ENCODE measurements at regions not wholly inside any gene's neighbourhood (a gene's known extent, or its start where the extent isn't known, plus 50 kb on each side); places are given as distances from the start of the nearest gene placed in this dataset.

DNA sequence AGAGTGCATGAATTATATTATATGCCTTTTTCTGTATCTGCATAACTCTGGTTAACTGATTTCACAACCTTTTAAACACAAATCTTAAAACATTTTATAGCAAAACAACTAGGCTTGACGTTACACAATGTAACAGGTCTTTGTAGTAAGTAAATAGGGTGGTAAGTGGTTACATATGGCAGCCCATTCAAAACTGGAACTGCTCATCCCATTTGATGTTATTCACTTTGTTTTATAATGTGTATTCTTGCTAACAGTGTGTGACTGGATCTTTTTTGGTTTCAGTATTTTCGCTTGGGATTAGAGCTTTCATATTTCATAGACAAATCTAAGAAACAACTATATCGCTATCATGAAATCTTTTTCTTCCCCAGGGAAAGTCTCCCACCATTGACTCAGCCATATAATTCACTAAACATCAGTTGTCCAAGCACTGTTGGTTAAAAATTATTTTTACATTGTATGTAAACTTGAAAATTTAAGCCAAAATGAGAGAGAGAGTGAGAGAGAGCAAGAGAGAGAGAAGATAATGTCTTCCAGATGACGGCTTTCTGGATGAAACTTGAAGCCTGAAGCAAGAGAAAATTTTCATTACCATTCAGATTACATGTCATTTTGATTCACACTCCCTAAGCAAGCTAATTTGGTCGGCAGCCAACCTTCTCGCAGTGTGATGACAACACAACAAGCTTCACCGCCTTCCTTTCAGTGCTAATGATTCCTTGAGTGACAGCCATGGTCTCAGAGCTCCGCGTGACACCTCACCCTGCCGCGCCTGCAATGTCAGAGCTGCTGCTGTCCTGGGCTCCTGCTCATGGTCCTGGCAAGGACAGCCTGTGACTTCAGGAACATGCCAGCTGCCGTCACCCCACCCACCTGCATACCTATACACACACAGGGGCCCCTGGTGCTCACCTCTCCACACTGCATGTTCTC, 946.9 kb upstream of the SOX11 start:
- peaks cover 2% of the 10 kb centered on the region; the same call in 1 of the 2 replicates for H3K9me3 ChIP-seq (ENCODE audit: low read depth, low read length)
- DNase-seq (ENCODE audit: low read depth, low spot score): peak; percentile 68
- H3K9ac ChIP-seq (ENCODE audit: insufficient read length): peak overlapping the region; percentile 75
- H3K4me3 ChIP-seq: peak overlapping the region; percentile 83
- TF ChIP-seq EZH2 (IDR thresholded peaks at IDR 0.05): no peak
- peak; percentile 98 for TF ChIP-seq FOXP2 (optimal IDR thresholded peaks at IDR 0.05; ENCODE audit: control extremely low read depth, extremely low read length, insufficient read depth)
- no peaks in the 10 kb centered on the region for H3K36me3 ChIP-seq (ENCODE audit: insufficient read depth, low read length)
- peak overlapping the region; percentile 100 for H3K27ac ChIP-seq

DNA sequence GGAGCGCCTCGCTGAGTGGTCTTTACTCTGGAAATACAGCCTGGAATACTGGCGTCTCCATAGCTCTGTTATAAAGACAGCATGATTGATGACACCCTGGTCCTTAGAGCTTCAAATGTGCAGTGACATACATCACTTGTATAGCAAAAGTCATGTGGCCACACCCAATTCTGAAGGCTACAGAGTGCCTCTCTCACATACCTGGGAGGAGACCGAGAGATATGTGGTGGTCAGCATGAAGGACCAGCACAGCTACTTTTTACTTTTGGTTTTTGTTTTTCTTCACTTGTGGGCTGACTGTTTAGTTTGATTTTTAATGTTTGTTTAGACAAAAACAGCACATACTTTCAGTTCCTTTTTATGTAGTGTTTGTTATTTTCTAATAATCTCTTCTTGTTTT, 938.5 kb upstream of the SOX11 start:
- H3K4me3 ChIP-seq: no peak overlapping the region
- H3K27ac ChIP-seq: no peak overlapping the region
- no peak for DNase-seq (ENCODE audit: low read depth, low spot score)
- no peaks in the 10 kb centered on the region for H3K36me3 ChIP-seq (ENCODE audit: insufficient read depth, low read length)
- TF ChIP-seq EZH2 (IDR thresholded peaks at IDR 0.05) (no peak), FOXP2 (optimal IDR thresholded peaks at IDR 0.05; ENCODE audit: control extremely low read depth, extremely low read length, insufficient read depth) (no peak), POLR2AphosphoS5 (IDR thresholded peaks at IDR 0.05; ENCODE audit: borderline replicate concordance, low read depth, low read length) (no peak)
- H3K9me3 ChIP-seq (ENCODE audit: low read depth, low read length): no peaks in the 10 kb centered on the region
- no peak overlapping the region for H3K9ac ChIP-seq (ENCODE audit: insufficient read length)

DNA sequence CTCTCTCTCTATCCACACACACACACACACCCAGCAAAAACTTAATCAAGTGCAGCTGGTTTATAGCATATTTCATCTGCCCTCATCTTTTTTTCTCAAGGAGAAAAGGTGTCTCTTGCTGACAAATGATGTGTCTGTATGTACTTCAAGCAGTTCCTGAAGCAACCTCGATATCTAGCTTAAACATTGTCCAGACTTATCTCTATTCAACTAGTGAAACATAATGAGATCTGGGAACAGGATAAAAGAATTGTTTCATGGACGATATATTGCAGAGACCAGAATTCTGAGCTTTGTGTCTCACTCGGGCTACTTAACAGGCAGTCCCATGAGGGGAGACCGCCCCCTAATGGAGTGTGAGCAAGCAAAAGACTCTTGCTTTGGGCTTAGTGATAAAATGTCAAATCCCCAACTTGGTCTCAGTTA, 929.2 kb upstream of the SOX11 start:
- Histone ChIP-seq H3K36me3 (ENCODE audit: insufficient read depth, low read length) (no peaks in the 10 kb centered on the region), H3K4me3 (peak overlapping the region; percentile 65), H3K9ac (ENCODE audit: insufficient read length) (no peak overlapping the region), H3K27ac (peak overlapping the region; percentile 93), H3K9me3 (ENCODE audit: low read depth, low read length) (no peaks in the 10 kb centered on the region)
- TF ChIP-seq FOXP2 (optimal IDR thresholded peaks at IDR 0.05; ENCODE audit: control extremely low read depth, extremely low read length, insufficient read depth): no peak
- no peak for TF ChIP-seq EZH2 (IDR thresholded peaks at IDR 0.05)
- TF ChIP-seq POLR2AphosphoS5 (IDR thresholded peaks at IDR 0.05; ENCODE audit: borderline replicate concordance, low read depth, low read length): no peak
- peak; percentile 70 for DNase-seq (ENCODE audit: low read depth, low spot score)

DNA sequence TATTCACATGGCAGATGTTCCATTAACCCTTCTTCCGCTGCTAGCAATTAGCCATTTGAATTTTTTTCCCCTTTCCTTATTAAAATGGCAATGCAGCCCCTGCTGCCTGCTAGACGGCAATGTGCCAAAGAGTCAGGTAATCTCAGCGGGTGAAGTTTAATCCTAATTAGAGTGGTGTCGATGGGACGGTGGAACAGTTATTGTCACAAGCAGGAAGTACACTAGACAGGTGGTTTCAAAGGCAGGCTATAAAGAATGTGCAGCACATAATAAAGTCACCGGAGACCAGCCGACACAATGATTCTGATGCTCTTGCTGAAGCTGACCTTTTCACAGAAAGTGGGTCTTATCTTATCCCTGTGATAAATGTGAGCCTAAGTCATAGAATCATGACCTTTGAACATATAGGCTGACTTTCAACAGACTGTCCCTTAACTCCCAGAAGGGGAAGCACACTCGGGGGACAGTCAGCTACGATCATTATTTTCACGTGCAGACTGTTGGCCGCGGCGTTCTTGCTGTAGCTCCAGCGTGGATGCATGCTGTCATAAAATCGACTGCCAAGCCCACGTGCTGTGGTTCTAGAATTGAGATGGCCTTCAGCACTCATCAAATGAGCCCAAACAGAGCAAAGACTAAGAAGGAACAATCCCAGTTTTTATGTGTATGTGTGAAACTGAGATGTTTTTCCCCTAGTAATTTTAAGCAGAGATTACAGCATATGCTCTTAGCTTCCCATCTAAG, 926.2 kb upstream of the SOX11 start:
- TF ChIP-seq POLR2AphosphoS5 (IDR thresholded peaks at IDR 0.05; ENCODE audit: borderline replicate concordance, low read depth, low read length): no peak
- TF ChIP-seq FOXP2 (optimal IDR thresholded peaks at IDR 0.05; ENCODE audit: control extremely low read depth, extremely low read length, insufficient read depth): no peak
- no peak for TF ChIP-seq EZH2 (IDR thresholded peaks at IDR 0.05)
- Histone ChIP-seq H3K27ac (no peak overlapping the region), H3K4me3 (no peak overlapping the region), H3K9me3 (ENCODE audit: low read depth, low read length) (no peaks in the 10 kb centered on the region), H3K36me3 (ENCODE audit: insufficient read depth, low read length) (no peaks in the 10 kb centered on the region), H3K9ac (ENCODE audit: insufficient read length) (no peak overlapping the region)
- DNase-seq (ENCODE audit: low read depth, low spot score): no peak

DNA sequence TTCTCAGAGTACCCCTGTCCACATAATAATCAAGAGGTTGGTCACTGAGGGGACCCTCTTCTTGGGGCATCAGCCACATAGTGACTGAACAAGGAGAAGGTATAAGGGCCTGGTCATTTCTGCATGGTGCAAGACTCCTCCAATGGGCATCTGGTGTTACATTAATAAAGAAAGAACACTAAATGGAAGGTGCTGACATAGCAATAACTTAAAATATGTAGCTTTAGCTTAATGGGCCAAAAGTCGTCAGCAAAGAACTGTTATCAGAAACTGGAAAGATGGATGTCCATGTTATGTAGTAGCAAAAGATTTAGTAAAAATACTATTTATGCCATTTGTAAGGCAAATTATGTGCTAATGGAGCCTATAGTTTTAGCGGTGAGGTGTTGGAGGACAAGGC, 916.5 kb upstream of the SOX11 start:
- Histone ChIP-seq H3K36me3 (ENCODE audit: insufficient read depth, low read length) (no peaks in the 10 kb centered on the region), H3K9ac (ENCODE audit: insufficient read length) (no peak overlapping the region), H3K27ac (no peak overlapping the region), H3K9me3 (ENCODE audit: low read depth, low read length) (no peaks in the 10 kb centered on the region), H3K4me3 (no peak overlapping the region)
- TF ChIP-seq FOXP2 (optimal IDR thresholded peaks at IDR 0.05; ENCODE audit: control extremely low read depth, extremely low read length, insufficient read depth) (no peak), POLR2AphosphoS5 (IDR thresholded peaks at IDR 0.05; ENCODE audit: borderline replicate concordance, low read depth, low read length) (no peak), EZH2 (IDR thresholded peaks at IDR 0.05) (no peak)
- DNase-seq (ENCODE audit: low read depth, low spot score): no peak

DNA sequence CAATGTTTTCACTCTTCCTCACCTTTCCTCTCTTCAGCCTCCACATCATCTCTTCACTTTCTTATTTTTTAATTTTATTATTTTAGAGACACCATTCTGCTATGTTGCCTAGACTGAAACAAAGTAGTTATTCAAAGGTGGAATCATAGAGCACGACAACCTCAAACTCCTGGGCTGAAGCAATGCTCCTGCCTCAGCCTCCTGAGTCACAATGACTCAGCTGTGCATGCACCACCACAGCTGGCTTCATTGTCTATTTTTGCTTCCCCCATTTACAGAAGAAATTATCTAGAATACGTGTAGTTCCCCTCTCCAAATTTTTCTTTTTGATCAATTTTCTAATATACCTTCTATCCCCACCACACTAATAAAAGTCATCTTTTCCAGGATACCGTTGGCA, 911.5 kb upstream of the SOX11 start:
- Histone ChIP-seq H3K4me3 (no peak overlapping the region), H3K27ac (no peak overlapping the region), H3K9ac (ENCODE audit: insufficient read length) (no peak overlapping the region), H3K9me3 (ENCODE audit: low read depth, low read length) (no peaks in the 10 kb centered on the region), H3K36me3 (ENCODE audit: insufficient read depth, low read length) (no peaks in the 10 kb centered on the region)
- no peak for TF ChIP-seq FOXP2 (optimal IDR thresholded peaks at IDR 0.05; ENCODE audit: control extremely low read depth, extremely low read length, insufficient read depth)
- TF ChIP-seq POLR2AphosphoS5 (IDR thresholded peaks at IDR 0.05; ENCODE audit: borderline replicate concordance, low read depth, low read length): no peak
- no peak for TF ChIP-seq EZH2 (IDR thresholded peaks at IDR 0.05)
- no peak for DNase-seq (ENCODE audit: low read depth, low spot score)

DNA sequence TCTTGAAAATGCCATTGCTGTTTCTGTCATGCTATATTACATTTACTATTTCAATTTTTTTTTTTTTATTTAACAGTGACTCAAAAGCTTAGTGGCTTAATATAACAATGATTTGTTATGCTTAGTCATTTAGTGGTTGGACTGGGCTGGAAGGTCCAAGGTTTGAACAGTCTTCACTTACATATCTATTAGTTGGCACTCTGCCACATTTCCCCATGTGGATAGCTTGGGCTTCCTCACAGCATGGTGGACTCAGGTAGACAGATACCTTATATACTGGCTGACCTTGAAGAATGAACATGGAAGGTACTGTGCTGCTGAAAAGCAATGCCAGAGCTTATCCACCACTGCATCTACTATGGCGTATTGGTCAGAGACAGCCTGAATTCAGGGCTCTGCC, 909.5 kb upstream of the SOX11 start:
- Histone ChIP-seq H3K9me3 (ENCODE audit: low read depth, low read length) (no peaks in the 10 kb centered on the region), H3K27ac (no peak overlapping the region), H3K4me3 (no peak overlapping the region), H3K36me3 (ENCODE audit: insufficient read depth, low read length) (no peaks in the 10 kb centered on the region), H3K9ac (ENCODE audit: insufficient read length) (no peak overlapping the region)
- no peak for TF ChIP-seq EZH2 (IDR thresholded peaks at IDR 0.05)
- no peak for TF ChIP-seq FOXP2 (optimal IDR thresholded peaks at IDR 0.05; ENCODE audit: control extremely low read depth, extremely low read length, insufficient read depth)
- TF ChIP-seq POLR2AphosphoS5 (IDR thresholded peaks at IDR 0.05; ENCODE audit: borderline replicate concordance, low read depth, low read length): no peak
- DNase-seq (ENCODE audit: low read depth, low spot score): no peak

DNA sequence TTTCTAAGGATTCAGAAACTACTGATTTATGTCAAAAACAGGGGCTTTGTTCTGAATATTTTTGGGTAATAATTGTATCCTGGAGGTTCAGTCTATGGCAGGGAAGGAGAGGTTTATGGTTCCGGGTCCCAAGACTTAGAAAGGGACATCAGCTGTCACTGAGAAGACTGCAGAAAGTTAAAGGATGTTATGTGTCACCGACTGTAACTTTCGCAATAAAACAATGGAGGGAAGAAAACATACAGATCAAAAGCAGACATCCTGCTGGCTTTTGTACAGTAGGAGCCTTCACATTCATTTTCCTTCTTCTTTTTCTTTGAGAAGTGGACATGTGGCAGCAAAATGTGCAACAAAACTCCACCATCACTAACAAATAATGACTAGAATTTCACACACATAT, 900.7 kb upstream of the SOX11 start:
- no peaks in the 10 kb centered on the region for H3K9me3 ChIP-seq (ENCODE audit: low read depth, low read length)
- no peak overlapping the region for H3K27ac ChIP-seq
- TF ChIP-seq FOXP2 (optimal IDR thresholded peaks at IDR 0.05; ENCODE audit: control extremely low read depth, extremely low read length, insufficient read depth) (no peak), EZH2 (IDR thresholded peaks at IDR 0.05) (no peak), POLR2AphosphoS5 (IDR thresholded peaks at IDR 0.05; ENCODE audit: borderline replicate concordance, low read depth, low read length) (no peak)
- H3K36me3 ChIP-seq (ENCODE audit: insufficient read depth, low read length): no peaks in the 10 kb centered on the region
- no peak overlapping the region for H3K9ac ChIP-seq (ENCODE audit: insufficient read length)
- DNase-seq (ENCODE audit: low read depth, low spot score): no peak
- 0 out of 2 replicates have a peak overlapping the region, but pooled peaks have one; percentile 11 for H3K4me3 ChIP-seq
